ENCODE measurements at regions not wholly inside any gene's neighbourhood (a gene's known extent, or its start where the extent isn't known, plus 50 kb on each side); places are given as distances from the start of the nearest gene placed in this dataset.

- no peak for TF ChIP-seq EZH2 (IDR thresholded peaks at IDR 0.05; ENCODE audit: borderline replicate concordance, low read length)
- TF ChIP-seq CTCF (IDR thresholded peaks at IDR 0.05; ENCODE audit: low read length), result no peak
Measured at GRCh38 chr1:195150768-195151167, 1457.5 kb downstream of the KCNT2 start.
